Kidney (tissue), 13 donors: ENCODE measurements at regions not wholly inside any gene's neighbourhood (a gene's known extent, or its start where the extent isn't known, plus 50 kb on each side); places are given as distances from the start of the nearest gene placed in this dataset.

Experiments
- DNase-seq, 5 donors: peaks; one replicate each; pipeline ENCODE4 v3.0.0-alpha.2; 2013 to 2020
- FAIRE-seq: peaks from 2 replicates; lab custom pipeline; 2012; peaks lifted over from hg19 to GRCh38; lab: Jason Lieb, UNC
- H3K27ac ChIP-seq, 2 donors: one replicate each; pipeline ENCODE4 v1.7.0; 2013; ENCODE audit warnings: low read depth in 2 of 2, low read length in 2 of 2, inconsistent platforms in 1 of 2
- H3K27me3 ChIP-seq: one replicate; pipeline ENCODE4 v1.7.1; 2013; ENCODE audit warnings: low read length, inconsistent platforms; ENCODE audit not compliant: control insufficient read depth, insufficient read depth
- H3K36me3 ChIP-seq, 3 donors: one replicate each; pipeline versions ENCODE4 v1.7.0 to v1.7.1; 2013; ENCODE audit warnings: low read length in 3 of 3, control low read depth in 1 of 3, inconsistent platforms in 1 of 3; ENCODE audit not compliant: insufficient read depth in 3 of 3, control insufficient read depth in 2 of 3
- H3K4me1 ChIP-seq, 3 donors: one replicate each; pipeline versions ENCODE4 v1.7.0 to v1.7.1; 2013; ENCODE audit warnings: low read length in 3 of 3, inconsistent platforms in 1 of 3, low read depth in 1 of 3; ENCODE audit not compliant: control insufficient read depth in 2 of 3, insufficient read depth in 2 of 3
- H3K4me3 ChIP-seq, 3 donors: one replicate each; pipeline versions ENCODE4 v1.7.0 to v1.8.1; 2013; ENCODE audit warnings: low read length in 3 of 3, control low read depth in 1 of 3, inconsistent platforms in 1 of 3
- H3K9ac ChIP-seq, 3 donors: one replicate each; pipeline versions ENCODE4 v1.7.0 to v1.7.1; 2013; ENCODE audit warnings: low read length in 3 of 3, control low read depth in 1 of 3, inconsistent platforms in 1 of 3
- H3K9me3 ChIP-seq, 3 donors: one replicate each; pipeline versions ENCODE4 v1.7.0 to v1.7.1; 2013; ENCODE audit warnings: low read length in 3 of 3, control low read depth in 1 of 3, inconsistent platforms in 1 of 3; ENCODE audit not compliant: control insufficient read depth in 2 of 3, insufficient read depth in 1 of 3
- intact Hi-C: fragments of 100-400 bp; cut with DNase I; formaldehyde crosslinking; loops from one replicate; pipeline ENCODE4 v1.11.1; 2022
- TF ChIP-seq, protein P1 (sequence below): IDR thresholded peaks from 3 replicates; pipeline ENCODE4 v1.5.1; 2012; ENCODE audit warnings: mild to moderate bottlenecking, moderate library complexity, borderline replicate concordance; ENCODE audit not compliant: insufficient read depth; ENCODE audit errors: extremely low read depth
- donor health status: control.
- donor health status: control.
- donor health status: control.
- donor health status: control.
- donor health status: control.
- donor health status: DM: yes; HTN: yes; CAD: no.
- donor health status: Normal renal cell carcinoma (clear cell type).

DNA sequence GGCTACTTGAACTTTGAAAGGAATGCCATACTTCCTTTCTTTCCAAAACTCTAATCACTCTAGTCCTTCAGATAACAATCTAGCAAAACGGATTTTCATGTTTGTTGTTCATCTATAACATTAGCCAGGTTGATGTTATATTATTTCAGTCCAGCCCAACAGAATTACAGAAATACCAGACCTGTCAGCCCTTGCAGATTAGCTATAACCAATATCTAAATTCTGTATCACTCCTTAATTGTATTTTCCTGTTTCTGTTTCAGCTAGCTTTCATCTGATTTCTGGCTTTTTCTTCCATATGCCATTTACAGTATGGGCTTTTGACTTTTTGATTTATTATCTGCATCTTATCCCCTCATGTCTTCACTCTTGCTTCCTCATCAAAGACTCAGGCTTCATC is 479.8 kb upstream of the CDH8 start:
- no peak overlapping the region for H3K27ac ChIP-seq
- no peaks in the 10 kb centered on the region for H3K9me3 ChIP-seq
- H3K9ac ChIP-seq, result no peak overlapping the region
- no peaks in the 10 kb centered on the region for H3K36me3 ChIP-seq
- no peak overlapping the region for H3K4me3 ChIP-seq
- no peak for FAIRE-seq
- intact Hi-C loops, result no loop called here
- TF ChIP-seq, protein P1, sequence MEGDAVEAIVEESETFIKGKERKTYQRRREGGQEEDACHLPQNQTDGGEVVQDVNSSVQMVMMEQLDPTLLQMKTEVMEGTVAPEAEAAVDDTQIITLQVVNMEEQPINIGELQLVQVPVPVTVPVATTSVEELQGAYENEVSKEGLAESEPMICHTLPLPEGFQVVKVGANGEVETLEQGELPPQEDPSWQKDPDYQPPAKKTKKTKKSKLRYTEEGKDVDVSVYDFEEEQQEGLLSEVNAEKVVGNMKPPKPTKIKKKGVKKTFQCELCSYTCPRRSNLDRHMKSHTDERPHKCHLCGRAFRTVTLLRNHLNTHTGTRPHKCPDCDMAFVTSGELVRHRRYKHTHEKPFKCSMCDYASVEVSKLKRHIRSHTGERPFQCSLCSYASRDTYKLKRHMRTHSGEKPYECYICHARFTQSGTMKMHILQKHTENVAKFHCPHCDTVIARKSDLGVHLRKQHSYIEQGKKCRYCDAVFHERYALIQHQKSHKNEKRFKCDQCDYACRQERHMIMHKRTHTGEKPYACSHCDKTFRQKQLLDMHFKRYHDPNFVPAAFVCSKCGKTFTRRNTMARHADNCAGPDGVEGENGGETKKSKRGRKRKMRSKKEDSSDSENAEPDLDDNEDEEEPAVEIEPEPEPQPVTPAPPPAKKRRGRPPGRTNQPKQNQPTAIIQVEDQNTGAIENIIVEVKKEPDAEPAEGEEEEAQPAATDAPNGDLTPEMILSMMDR, result no peak
- no peaks in the 10 kb centered on the region for H3K27me3 ChIP-seq
- DNase-seq, result no peak
- no peaks in the 10 kb centered on the region for H3K4me1 ChIP-seq

DNA sequence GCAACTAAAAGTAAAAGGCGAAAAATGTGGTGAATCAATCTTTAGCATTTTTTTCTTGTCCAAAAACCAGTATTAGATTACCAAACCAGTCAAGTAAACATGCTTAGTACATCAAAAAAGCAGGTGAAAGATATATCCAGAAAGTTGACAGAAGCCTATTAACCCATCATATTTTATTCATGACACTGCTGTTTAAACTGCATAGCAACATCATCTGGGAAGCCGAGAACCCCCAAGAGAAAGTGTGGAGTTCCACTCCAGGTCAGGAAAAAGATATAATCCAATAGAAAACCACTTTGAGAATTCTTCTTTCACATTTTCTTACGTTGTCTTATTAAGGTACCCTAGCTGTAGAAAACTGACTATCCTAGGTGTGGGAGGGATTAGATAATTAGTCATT is 466.8 kb upstream of the CDH8 start:
- DNase-seq, result no peak
- Histone ChIP-seq H3K9ac (no peak overlapping the region), H3K4me3 (no peak overlapping the region), H3K4me1 (no peaks in the 10 kb centered on the region), H3K36me3 (no peaks in the 10 kb centered on the region), H3K9me3 (no peaks in the 10 kb centered on the region), H3K27ac (no peak overlapping the region), H3K27me3 (no peaks in the 10 kb centered on the region)
- TF ChIP-seq, protein P1, result no peak
- intact Hi-C loops, result no loop called here
- no peak for FAIRE-seq

DNA sequence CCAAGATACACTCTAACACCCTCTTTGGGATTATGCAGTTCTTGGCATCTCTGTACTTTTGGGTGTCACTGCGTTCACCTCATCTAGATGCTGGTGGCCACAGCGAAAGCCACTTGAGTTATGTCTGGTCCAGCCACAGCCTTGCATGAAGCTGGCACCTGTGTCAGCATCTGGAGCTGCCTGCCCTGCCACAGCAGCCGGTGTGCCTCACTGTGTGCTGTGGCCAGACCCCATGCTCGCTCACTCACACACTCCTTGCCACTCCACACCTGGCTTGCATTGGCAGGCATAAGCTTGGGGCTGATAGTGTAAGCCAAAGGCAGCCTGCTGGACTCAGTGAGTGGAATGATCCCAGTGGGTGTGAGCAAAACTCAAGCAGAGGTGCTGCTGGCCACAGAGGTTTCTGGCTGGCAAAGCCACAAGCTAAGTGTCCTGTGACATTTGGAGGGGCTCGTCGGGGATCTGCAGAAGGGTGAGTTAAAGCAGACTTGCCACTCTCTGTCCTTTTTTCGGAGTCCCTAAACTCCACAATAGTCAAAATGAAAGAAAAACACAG is 442.7 kb upstream of the CDH8 start:
- intact Hi-C loops, result no loop called here
- no peaks in the 10 kb centered on the region for H3K27me3 ChIP-seq
- no peak overlapping the region for H3K27ac ChIP-seq
- H3K9ac ChIP-seq, result no peak overlapping the region
- H3K36me3 ChIP-seq, result no peaks in the 10 kb centered on the region
- no peak overlapping the region for H3K4me3 ChIP-seq
- peak in 1 of 5 donors; percentile 53 for DNase-seq
- no peak for FAIRE-seq
- H3K4me1 ChIP-seq, result no peaks in the 10 kb centered on the region
- TF ChIP-seq, protein P1, result no peak
- H3K9me3 ChIP-seq, result peaks cover 0 to 2% (median 0%) of the 10 kb centered on the region in 3 donors

DNA sequence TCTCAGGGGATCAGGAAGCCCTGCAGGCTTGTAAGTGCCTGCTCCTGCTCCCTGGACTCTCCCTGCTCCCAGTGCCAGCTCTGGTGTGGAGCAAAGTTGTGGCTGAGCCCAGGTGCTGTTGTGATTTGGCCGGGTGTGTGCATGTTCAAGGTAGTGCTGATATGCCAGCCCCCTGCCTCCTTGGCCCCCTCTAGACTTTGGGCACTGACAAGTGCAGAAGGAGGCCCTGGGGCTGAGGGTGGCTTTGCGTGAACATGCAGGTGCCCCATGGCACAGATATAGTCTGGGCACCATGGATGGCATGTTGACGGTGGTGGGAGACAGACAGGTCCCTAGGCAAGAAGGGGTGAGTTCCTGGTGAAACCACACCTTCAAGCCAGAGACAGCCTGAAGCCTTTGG is 441.6 kb upstream of the CDH8 start:
- intact Hi-C loops, result no loop called here
- Histone ChIP-seq H3K27me3 (no peaks in the 10 kb centered on the region), H3K36me3 (no peaks in the 10 kb centered on the region), H3K4me1 (no peaks in the 10 kb centered on the region), H3K4me3 (no peak overlapping the region), H3K9ac (no peak overlapping the region), H3K9me3 (peaks cover 0 to 2% (median 0%) of the 10 kb centered on the region in 3 donors), H3K27ac (no peak overlapping the region)
- FAIRE-seq (no peak), DNase-seq (peak in 1 of 5 donors; percentile 20)
- TF ChIP-seq, protein P1, result no peak
